H1 (cell line): ENCODE measurements at regions not wholly inside any gene's neighbourhood (a gene's known extent, or its start where the extent isn't known, plus 50 kb on each side); places are given as distances from the start of the nearest gene placed in this dataset.

Experiments used
- CTCF ChIA-PET: fragments of 300-600 bp; sonication (Branson Sonifier 250); formaldehyde crosslinking; loops from one replicate; lab custom pipeline; 2021; ENCODE audit not compliant: partially characterized antibody; lab: Charles Lee
- POLR2A ChIA-PET: fragments of 300-600 bp; sonication (Branson Sonifier 250); formaldehyde crosslinking; loops from one replicate; lab custom pipeline; 2021; ENCODE audit warnings: inconsistent platforms; ENCODE audit not compliant: partially characterized antibody; lab: Charles Lee
- DNase-seq, 2 experiments: peaks; one replicate each; pipeline versions ENCODE4 v3.0.0 to v3.0.0-alpha.2; 2010 to 2022; ENCODE audit warnings: low spot score in 2 of 2, low read depth in 1 of 2, mixed read lengths in 1 of 2
- FAIRE-seq: peaks from 2 replicates; lab custom pipeline; 2011; peaks lifted over from hg19 to GRCh38; lab: Jason Lieb, UNC
- H2AFZ ChIP-seq: 2 replicates; pipeline ENCODE4 v1.8.1; 2012; ENCODE audit warnings: low read length, inconsistent platforms
- H2AK5ac ChIP-seq: 2 replicates; pipeline ENCODE4 v1.6.1; 2013; ENCODE audit warnings: low read depth, low read length
- H2BK120ac ChIP-seq: replicated peaks from 2 replicates; pipeline ENCODE3; 2013; ENCODE audit warnings: low read depth, low read length, inconsistent platforms
- H2BK12ac ChIP-seq: 2 replicates; pipeline ENCODE4 v1.6.1; 2013; ENCODE audit warnings: low read depth, low read length
- H2BK15ac ChIP-seq: 2 replicates; pipeline ENCODE4 v1.6.1; 2013; ENCODE audit warnings: low read length
- H2BK20ac ChIP-seq: 2 replicates; pipeline ENCODE4 v1.6.1; 2013; ENCODE audit warnings: low read length
- H2BK5ac ChIP-seq: 2 replicates; pipeline ENCODE4 v1.6.1; 2013; ENCODE audit warnings: low read depth, low read length
- H3K14ac ChIP-seq: 2 replicates; pipeline ENCODE4 v1.6.1; 2013; ENCODE audit warnings: inconsistent platforms; ENCODE audit not compliant: insufficient read length
- H3K18ac ChIP-seq: 2 replicates; pipeline ENCODE4 v1.6.1; 2013; ENCODE audit warnings: low read length; ENCODE audit errors: extremely low read depth
- H3K23ac ChIP-seq: 2 replicates; pipeline ENCODE4 v1.6.1; 2013; ENCODE audit warnings: inconsistent platforms; ENCODE audit not compliant: insufficient read length
- H3K23me2 ChIP-seq: 2 replicates; pipeline ENCODE4 v1.6.1; 2013; ENCODE audit warnings: low read depth, low read length
- H3K27ac ChIP-seq: 2 replicates; pipeline ENCODE4 v1.6.1; 2011; ENCODE audit warnings: low read depth, low read length, inconsistent platforms
- H3K27me3 ChIP-seq, 4 experiments: replicated peaks in 1 of 4; 1 replicate in 1 of 4; 2 replicates in 3 of 4; pipeline versions ENCODE4 v1.6.1 to v1.8.1; 2011 to 2013; ENCODE audit warnings: low read length in 3 of 4, mild to moderate bottlenecking in 3 of 4, inconsistent platforms in 2 of 4, mixed read lengths in 2 of 4, moderate library complexity in 1 of 4; ENCODE audit not compliant: control insufficient read depth in 3 of 4, insufficient read depth in 3 of 4; ENCODE audit errors: extremely low read depth in 1 of 4
- H3K36me3 ChIP-seq, 4 experiments: 2 replicates each; pipeline versions ENCODE4 v1.6.1 to v1.8.1; 2011 to 2013; ENCODE audit warnings: mild to moderate bottlenecking in 4 of 4, low read length in 3 of 4, moderate library complexity in 2 of 4, control low read depth in 1 of 4, inconsistent platforms in 1 of 4; ENCODE audit not compliant: insufficient read depth in 4 of 4, control insufficient read depth in 2 of 4
- H3K4ac ChIP-seq: replicated peaks from 2 replicates; pipeline ENCODE3; 2013; ENCODE audit warnings: low read length, low read depth, mixed read lengths, inconsistent platforms; ENCODE audit not compliant: insufficient read length
- H3K4me1 ChIP-seq, 4 experiments: replicated peaks in 1 of 4; 1 replicate in 1 of 4; 2 replicates in 3 of 4; pipeline versions ENCODE4 v1.6.1 to v1.8.1; 2011 to 2013; ENCODE audit warnings: low read length in 3 of 4, inconsistent platforms in 2 of 4, mixed read lengths in 1 of 4; ENCODE audit not compliant: insufficient read depth in 4 of 4, control insufficient read depth in 3 of 4
- H3K4me2 ChIP-seq, 2 experiments: 2 replicates each; pipeline versions ENCODE4 v1.6.1 to v1.8.1; 2011 to 2013; ENCODE audit warnings: low read depth in 2 of 2, low read length in 2 of 2, control low read depth in 1 of 2, inconsistent platforms in 1 of 2, mild to moderate bottlenecking in 1 of 2; ENCODE audit not compliant: insufficient read depth in 1 of 2
- H3K4me3 ChIP-seq, 4 experiments: fragments of 200-600, 300-600 bp in 1 of 4; sonication (generic), shearing (Covaris generic), sonication (Bioruptor Twin) in 1 of 4; 2 replicates each; pipeline versions ENCODE4 v1.5.1 to v1.8.1; 2011 to 2016; ENCODE audit warnings: low read length in 4 of 4, low read depth in 3 of 4, control low read depth in 2 of 4, inconsistent platforms in 2 of 4, mild to moderate bottlenecking in 2 of 4, mixed read lengths in 1 of 4, moderate library complexity in 1 of 4; ENCODE audit not compliant: insufficient read depth in 2 of 4; ENCODE audit errors: extremely low read depth in 1 of 4
- H3K56ac ChIP-seq: replicated peaks from 2 replicates; pipeline ENCODE3; 2013; ENCODE audit warnings: low read depth, mild to moderate bottlenecking, mixed read lengths, low read length, inconsistent platforms; ENCODE audit not compliant: insufficient read length
- H3K79me1 ChIP-seq: 2 replicates; pipeline ENCODE4 v1.6.1; 2013; ENCODE audit warnings: low read depth, low read length, control low read depth
- H3K79me2 ChIP-seq, 2 experiments: 2 replicates each; pipeline versions ENCODE4 v1.6.1 to v1.8.1; 2012 to 2013; ENCODE audit warnings: low read length in 2 of 2, mild to moderate bottlenecking in 2 of 2, inconsistent platforms in 1 of 2; ENCODE audit not compliant: insufficient read depth in 2 of 2, control insufficient read depth in 1 of 2
- H3K9ac ChIP-seq, 4 experiments: replicated peaks in 1 of 4; 1 replicate in 1 of 4; 2 replicates in 3 of 4; pipeline versions ENCODE4 v1.6.1 to v1.8.1; 2011 to 2013; ENCODE audit warnings: low read depth in 3 of 4, low read length in 3 of 4, control low read depth in 2 of 4, mild to moderate bottlenecking in 2 of 4, moderate library complexity in 2 of 4, inconsistent platforms in 1 of 4; ENCODE audit errors: extremely low read depth in 1 of 4
- H3K9me3 ChIP-seq, 2 experiments: 2 replicates each; pipeline versions ENCODE4 v1.6.1 to v1.8.1; 2012 to 2013; ENCODE audit warnings: mild to moderate bottlenecking in 2 of 2, moderate library complexity in 2 of 2, control low read depth in 1 of 2, inconsistent platforms in 1 of 2, low read depth in 1 of 2, low read length in 1 of 2, mixed read lengths in 1 of 2; ENCODE audit not compliant: insufficient read depth in 2 of 2
- H4K20me1 ChIP-seq, 2 experiments: replicated peaks in 1 of 2; 2 replicates each; pipeline versions ENCODE3 to v1.8.1; 2011 to 2013; ENCODE audit warnings: inconsistent platforms in 2 of 2, low read length in 2 of 2, mild to moderate bottlenecking in 1 of 2; ENCODE audit not compliant: insufficient read depth in 2 of 2, control insufficient read depth in 1 of 2
- H4K5ac ChIP-seq: 2 replicates; pipeline ENCODE4 v1.6.1; 2013; ENCODE audit warnings: low read length, low read depth, mixed read lengths, inconsistent platforms; ENCODE audit not compliant: insufficient read length
- H4K8ac ChIP-seq: 2 replicates; pipeline ENCODE4 v1.8.0; 2013; ENCODE audit warnings: mild to moderate bottlenecking, moderate library complexity, low read length, inconsistent platforms; ENCODE audit not compliant: insufficient read depth; ENCODE audit errors: extremely low read depth
- H4K91ac ChIP-seq: replicated peaks from 2 replicates; pipeline ENCODE3; 2013; ENCODE audit warnings: low read length, mixed read lengths, inconsistent platforms; ENCODE audit not compliant: insufficient read length
- EZH2 ChIP-seq: fragments of 200-600 bp; sonication (generic); IDR thresholded peaks from 2 replicates; pipeline ENCODE4 v1.7.1; 2012; ENCODE audit warnings: low read depth, mild to moderate bottlenecking, moderate library complexity, low read length, inconsistent platforms; ENCODE audit not compliant: severe bottlenecking
- MAFK ChIP-seq: IDR thresholded peaks from 2 replicates; pipeline ENCODE4 v1.6.1; 2012; ENCODE audit warnings: low read depth, mild to moderate bottlenecking, improper control_type of control experiment, low read length
- RFX5 ChIP-seq: IDR thresholded peaks from 2 replicates; pipeline ENCODE4 v1.6.1; 2011; ENCODE audit warnings: low read depth, low read length, improper control_type of control experiment, borderline replicate concordance
- SIRT6 ChIP-seq: IDR thresholded peaks from one replicate; pipeline ENCODE4 v1.7.1; 2012; ENCODE audit warnings: low read length, inconsistent platforms
- SRF ChIP-seq: IDR thresholded peaks from 2 replicates; pipeline ENCODE4 v1.6.1; 2011; ENCODE audit warnings: mild to moderate bottlenecking, low read depth, low read length, moderate library complexity
- TAF7 ChIP-seq: optimal IDR thresholded peaks from 2 replicates; pipeline ENCODE3; 2011; ENCODE audit warnings: low read depth, mild to moderate bottlenecking, inconsistent platforms, low read length, moderate library complexity, borderline replicate concordance
- WGBS, 2 experiments: shearing (Covaris generic) in 1 of 2; methylation state at CpG; one replicate each; pipeline versions ENCODE4 v1.1.6 to v1.1.7; 2013 to 2015; ENCODE audit warnings: low lambda C conversion rate in 2 of 2, mixed read lengths in 2 of 2, inconsistent platforms in 1 of 2, low coverage in 1 of 2, missing lambda C conversion rate in 1 of 2; ENCODE audit not compliant: insufficient replicate concordance in 2 of 2, insufficient coverage in 1 of 2, insufficient read length in 1 of 2; ENCODE audit errors: extremely low coverage in 1 of 2, missing lambda C conversion rate in 1 of 2; 5-methylcytosine and 5-hydroxymethylcytosine counted together

DNA sequence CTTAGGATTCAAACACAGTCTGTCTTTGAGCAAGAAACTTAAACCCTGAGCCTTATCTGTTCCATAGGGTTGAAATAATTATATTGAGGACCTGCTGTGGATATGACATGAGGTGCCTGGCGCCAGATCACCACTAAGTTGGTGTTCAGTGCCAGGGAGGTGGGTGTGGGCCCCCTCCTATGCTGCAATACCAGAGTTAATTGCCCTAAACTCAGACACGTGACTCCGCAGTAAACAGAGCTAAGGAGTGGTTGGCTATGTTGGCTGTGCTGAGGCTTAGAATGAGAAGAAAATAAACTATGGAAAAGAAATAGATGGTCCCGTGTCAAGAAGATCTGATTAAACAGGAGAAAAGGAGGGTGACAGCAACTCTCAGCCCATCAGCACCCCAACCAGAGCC is 419.4 kb upstream of the JARID2 start:
- no peak overlapping the region for H2BK20ac ChIP-seq

More for the DNA sequence above, 419.4 kb upstream of the JARID2 start:
- H2BK12ac ChIP-seq: no peak overlapping the region; the same call in 1 of the 2 replicates
- DNase-seq (no peak), FAIRE-seq (no peak)
- no peak overlapping the region for H3K9ac ChIP-seq
- H4K91ac ChIP-seq: peak overlapping the region; percentile 17
- peaks cover 2% of the 10 kb centered on the region for H3K79me1 ChIP-seq
- H3K27ac ChIP-seq: no peak overlapping the region
- H3K14ac ChIP-seq: no peak overlapping the region
- TF ChIP-seq EZH2 (no peak), TAF7 (no peak), SRF (no peak), SIRT6 (no peak), RFX5 (no peak), MAFK (no peak)
- H2BK15ac ChIP-seq: no peak overlapping the region; the same call in 1 of the 2 replicates
- H3K4me1 ChIP-seq: peaks cover 5 to 27% (median 21%) of the 10 kb centered on the region in 4 experiments
- no peak overlapping the region for H3K4ac ChIP-seq
- H3K4me2 ChIP-seq: no peak overlapping the region
- H4K5ac ChIP-seq: no peak overlapping the region
- H3K18ac ChIP-seq: no peak overlapping the region
- no peak overlapping the region for H4K8ac ChIP-seq
- H3K9me3 ChIP-seq: no peaks in the 10 kb centered on the region
- no peak overlapping the region for H3K56ac ChIP-seq
- H3K23me2 ChIP-seq: no peaks in the 10 kb centered on the region
- H2BK5ac ChIP-seq: no peak overlapping the region
- H3K27me3 ChIP-seq: peaks cover 0 to 2% (median 0%) of the 10 kb centered on the region in 4 experiments; a peak in 1 of 7 replicates
- no peaks in the 10 kb centered on the region for H3K36me3 ChIP-seq
- ChIA-PET POLR2A (no interaction called here), CTCF (interaction anchor here (1.2 kb wide), 1 partner anchor 27 kb away, joined by 4 read pairs; no protein-coding TSS in a partner anchor)
- H3K23ac ChIP-seq: no peak overlapping the region
- no peak overlapping the region for H3K4me3 ChIP-seq
- WGBS, 2 experiments: 87% methylated on average over 4 of the region's 4 CpGs; no CpG with 5 or more reads in 1 of the 2 experiments
- H2AK5ac ChIP-seq: no peak overlapping the region
- no peak overlapping the region for H2AFZ ChIP-seq
- no peaks in the 10 kb centered on the region for H4K20me1 ChIP-seq
- no peaks in the 10 kb centered on the region for H3K79me2 ChIP-seq
- no peak overlapping the region for H2BK120ac ChIP-seq
